Stomach (tissue), 4 donors: ENCODE measurements at regions not wholly inside any gene's neighbourhood (a gene's known extent, or its start where the extent isn't known, plus 50 kb on each side); places are given as distances from the start of the nearest gene placed in this dataset.

Experiments
- CTCF ChIP-seq, 7 experiments: fragments of 450-650 bp in 4 of 7; fragments of 200-600 bp in 3 of 7; sonication (generic) in 3 of 7; IDR thresholded peaks; one replicate each; pipeline ENCODE4 v1.5.1; 2016 to 2019; ENCODE audit warnings: antibody characterized with exemption in 7 of 7, control low read depth in 2 of 7, mild to moderate bottlenecking in 1 of 7
- POLR2A ChIP-seq, 4 donors: fragments of 450-650 bp; IDR thresholded peaks; one replicate each; pipeline ENCODE4 v1.6.1; 2016; ENCODE audit warnings: antibody characterized with exemption in 4 of 4, control low read depth in 2 of 4, mild to moderate bottlenecking in 1 of 4, moderate library complexity in 1 of 4

DNA sequence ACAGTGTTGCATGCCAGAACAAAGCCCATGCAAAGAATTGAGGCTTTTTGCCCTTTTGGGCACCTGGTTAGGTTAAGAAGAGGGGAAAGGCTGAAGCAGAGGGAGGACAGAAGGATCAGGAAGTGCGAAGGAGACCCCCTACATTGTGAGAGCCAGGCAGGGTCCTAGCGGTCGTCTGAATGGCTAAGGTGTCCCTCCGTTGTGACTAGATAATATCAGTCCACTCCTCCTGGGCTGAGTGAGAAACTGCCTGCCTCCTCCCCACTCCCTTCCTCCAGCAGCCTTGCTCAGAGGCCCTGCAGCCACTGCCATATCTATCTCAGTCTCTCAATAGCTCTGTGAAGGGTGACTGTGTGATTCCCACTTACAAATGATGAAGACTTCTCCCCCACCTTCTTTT, 75.1 kb downstream of the WSB1 start:
- TF ChIP-seq POLR2A (IDR thresholded peaks at IDR 0.05) (no peak), CTCF (IDR thresholded peaks at IDR 0.05) (no peak)
